SHP77 (cell line): ENCODE measurements at regions not wholly inside any gene's neighbourhood (a gene's known extent, or its start where the extent isn't known, plus 50 kb on each side); places are given as distances from the start of the nearest gene placed in this dataset.

ENCODE experiments used
- DNase-seq, 2 experiments: peaks; one replicate each; lab custom pipeline; 2025; lab: John Stamatoyannopoulos, UW

- DNase-seq = no peak
Measured at GRCh38 chr13:47611664-47612288, 389.3 kb downstream of the SUCLA2 start.

GRCh38 chr13:47610687-47611086 lies 390.4 kb downstream of the SUCLA2 start:
- no peak for DNase-seq

GRCh38 chr13:47603365-47603764 lies 397.7 kb downstream of the SUCLA2 start:
- no peak for DNase-seq

- no peak for DNase-seq
Measured at GRCh38 chr13:47598340-47598911, 402.6 kb downstream of the SUCLA2 start.

- peak; percentile 9 to 12 for DNase-seq
Measured at GRCh38 chr13:47594833-47595232, 406.2 kb downstream of the SUCLA2 start.

DNA sequence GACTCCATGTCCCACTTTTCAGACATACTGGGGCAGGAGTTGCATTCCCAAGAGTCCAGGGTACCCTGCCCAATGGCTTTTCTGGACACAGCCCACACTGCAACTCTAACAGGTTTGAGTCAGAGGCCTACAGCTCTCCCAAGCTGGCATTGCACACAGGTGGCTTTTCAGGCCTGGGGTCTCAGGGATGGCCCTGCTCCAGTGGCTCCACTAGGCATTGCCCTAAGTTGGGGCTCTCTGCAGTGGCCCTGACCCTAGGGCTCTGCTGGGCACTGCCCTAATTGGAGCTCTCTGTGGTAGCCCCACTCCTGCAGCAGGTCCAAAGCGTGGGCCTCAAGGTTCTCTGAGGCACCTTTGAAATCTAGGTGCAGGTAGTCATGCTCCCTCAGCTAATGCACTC lies 408.8 kb downstream of the SUCLA2 start:
- DNase-seq = no peak

- no peak for DNase-seq
Measured at GRCh38 chr13:47588676-47589075, 412.4 kb downstream of the SUCLA2 start.

- DNase-seq = no peak
Measured at GRCh38 chr13:47572375-47572774, 428.7 kb downstream of the SUCLA2 start.

DNA sequence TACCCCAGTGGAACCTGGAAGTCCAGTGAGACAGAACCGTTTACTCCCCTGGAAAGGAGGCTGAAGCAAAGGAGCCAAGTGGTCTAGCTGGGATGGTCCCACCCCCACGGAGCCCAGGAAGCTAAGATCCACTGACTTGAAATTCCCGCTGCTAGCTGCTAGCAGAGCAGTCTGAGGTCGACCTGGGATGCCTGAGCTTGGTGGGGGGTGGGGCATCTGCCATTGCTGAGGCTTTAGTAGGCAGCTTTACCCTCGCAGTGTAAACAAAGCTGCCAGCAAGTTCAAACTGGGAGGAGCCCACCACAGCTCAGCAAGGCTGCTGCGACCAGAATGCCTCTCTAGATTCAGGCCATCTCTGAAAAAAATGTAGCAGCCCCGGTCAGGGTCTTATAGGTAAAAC lies 437.0 kb downstream of the SUCLA2 start:
- peak in 1 of 2 experiments; percentile 2 for DNase-seq

DNA sequence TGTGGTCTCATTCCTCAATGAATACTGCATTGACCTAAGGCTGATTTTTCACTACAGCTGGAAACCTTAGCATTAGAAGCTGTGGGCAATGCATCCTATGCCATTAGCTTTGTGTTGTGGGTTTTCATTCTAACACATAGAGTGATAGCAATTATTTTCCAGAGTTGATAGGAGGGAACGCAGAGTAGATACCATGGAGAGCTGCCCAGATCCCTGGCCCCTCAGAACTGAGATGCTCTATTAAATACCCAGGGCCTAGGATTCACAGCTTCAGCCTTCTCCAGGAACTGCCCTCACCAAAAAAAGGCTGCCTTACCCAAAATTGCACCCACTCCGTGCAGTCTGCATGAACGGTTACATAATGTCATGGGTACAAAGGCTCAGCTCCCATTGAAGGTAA lies 444.4 kb downstream of the SUCLA2 start:
- DNase-seq = no peak

GRCh38 chr13:47555235-47555634 lies 445.8 kb downstream of the SUCLA2 start:
- no peak for DNase-seq

DNA sequence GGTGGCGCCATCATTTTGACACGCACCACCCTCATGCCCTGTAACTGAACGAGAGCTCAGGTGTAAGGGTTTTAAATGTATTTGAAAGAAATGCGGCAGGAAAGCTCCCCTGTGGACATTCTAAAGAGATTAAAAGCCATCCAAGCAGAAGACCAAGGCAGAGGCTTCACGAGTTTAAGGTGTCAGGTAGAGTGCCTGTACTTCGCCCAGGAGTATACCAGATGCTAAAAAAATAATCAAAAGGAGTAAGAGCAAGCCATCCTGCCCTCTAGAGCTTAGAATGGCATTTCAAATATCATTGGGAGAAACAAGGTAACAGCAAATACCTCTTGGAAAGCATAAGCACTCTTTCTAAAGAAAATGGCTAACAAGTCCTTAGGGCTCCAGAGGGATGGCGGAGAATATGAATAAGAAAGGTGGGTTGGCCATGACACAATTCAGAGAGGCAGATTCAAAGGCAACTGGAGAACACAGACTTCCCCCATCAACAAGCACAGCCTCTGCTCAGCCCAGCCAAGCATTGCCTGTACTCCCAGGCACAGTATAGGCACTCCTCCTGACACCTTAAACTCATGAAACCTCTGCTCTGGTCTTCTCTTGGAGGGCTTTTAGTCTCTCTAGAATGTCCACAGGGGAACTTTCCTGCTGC lies 447.6 kb downstream of the SUCLA2 start:
- DNase-seq = no peak

DNA sequence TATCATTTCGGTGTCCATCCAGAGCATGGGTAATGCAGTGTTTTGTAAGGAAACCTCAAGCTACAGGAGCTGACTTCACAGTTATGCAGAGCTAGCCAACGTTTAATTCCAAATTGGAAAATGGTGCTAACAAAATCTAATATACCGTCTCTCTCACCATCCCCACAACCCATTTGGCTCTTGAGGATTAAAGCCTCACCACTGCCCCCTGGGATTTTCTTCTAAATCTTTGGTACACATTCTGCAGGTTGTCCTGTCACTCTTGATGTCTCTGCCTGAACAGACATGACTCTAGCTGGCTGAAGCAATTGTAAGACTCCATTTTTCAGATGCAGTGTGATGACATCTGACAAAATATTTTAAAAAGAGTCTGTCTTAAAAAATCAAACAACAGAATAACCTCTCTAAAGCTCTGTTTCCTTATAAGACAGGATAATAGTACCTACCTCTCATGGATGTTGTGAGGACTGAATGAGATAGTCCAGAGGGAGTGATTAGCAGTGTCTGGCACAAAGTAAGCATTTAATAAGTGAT lies 451.8 kb downstream of the SUCLA2 start:
- DNase-seq = peak; percentile 8 to 14

GRCh38 chr13:47548294-47548840 lies 452.7 kb downstream of the SUCLA2 start:
- DNase-seq = peak in 1 of 2 experiments; percentile 20

GRCh38 chr13:47546391-47547225 lies 454.5 kb downstream of the SUCLA2 start:
- DNase-seq = no peak

GRCh38 chr13:47545201-47546024 lies 455.7 kb downstream of the SUCLA2 start:
- DNase-seq = no peak

GRCh38 chr13:47539317-47539716 lies 461.8 kb downstream of the SUCLA2 start:
- no peak for DNase-seq

DNA sequence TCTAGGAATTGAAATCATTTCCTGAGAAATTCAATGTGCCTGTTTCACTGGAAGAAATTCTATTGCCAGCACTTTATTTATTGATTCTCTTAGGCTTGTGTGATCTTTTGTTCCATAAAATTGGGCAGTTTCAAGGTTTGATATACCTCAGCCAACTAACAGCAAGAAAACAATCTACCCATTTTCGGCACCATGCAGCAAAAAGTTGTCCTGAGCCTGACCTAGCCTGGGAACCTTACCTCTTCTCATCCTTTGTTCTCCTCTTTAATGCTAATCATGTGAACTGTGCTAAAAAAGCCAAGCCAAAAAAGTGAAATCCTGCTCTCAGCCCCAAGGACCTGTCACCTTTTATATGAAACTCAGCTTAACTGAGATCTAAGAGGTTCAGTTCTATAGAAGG lies 477.3 kb downstream of the SUCLA2 start:
- DNase-seq = no peak

DNA sequence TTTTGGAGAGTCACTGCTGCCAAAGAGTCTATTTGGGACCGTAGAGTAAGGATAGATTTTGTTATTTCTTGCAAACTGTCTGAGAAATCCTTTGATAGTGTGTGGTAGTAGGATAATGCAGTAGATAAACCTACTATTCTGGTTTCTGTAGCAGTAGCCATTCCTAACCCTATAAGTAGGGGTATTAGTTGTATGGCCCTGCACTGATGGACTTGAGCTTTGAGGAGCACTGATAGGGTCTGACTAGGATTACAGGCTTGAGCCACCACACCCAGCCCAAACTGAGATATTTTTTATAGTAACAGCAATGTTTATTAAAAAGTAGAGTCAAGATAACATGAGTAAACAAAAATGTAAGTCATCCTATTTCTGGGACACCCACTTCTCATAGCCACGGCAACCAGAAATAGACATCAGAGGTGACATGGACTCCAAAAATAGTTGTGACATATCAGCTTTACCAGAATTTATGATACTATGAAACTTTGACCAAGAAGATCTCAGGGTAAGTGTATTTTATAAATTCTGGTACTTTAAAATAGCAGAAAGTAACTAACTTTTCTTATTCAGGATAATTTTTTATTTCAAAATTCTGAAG lies 479.1 kb downstream of the SUCLA2 start:
- DNase-seq = no peak

DNA sequence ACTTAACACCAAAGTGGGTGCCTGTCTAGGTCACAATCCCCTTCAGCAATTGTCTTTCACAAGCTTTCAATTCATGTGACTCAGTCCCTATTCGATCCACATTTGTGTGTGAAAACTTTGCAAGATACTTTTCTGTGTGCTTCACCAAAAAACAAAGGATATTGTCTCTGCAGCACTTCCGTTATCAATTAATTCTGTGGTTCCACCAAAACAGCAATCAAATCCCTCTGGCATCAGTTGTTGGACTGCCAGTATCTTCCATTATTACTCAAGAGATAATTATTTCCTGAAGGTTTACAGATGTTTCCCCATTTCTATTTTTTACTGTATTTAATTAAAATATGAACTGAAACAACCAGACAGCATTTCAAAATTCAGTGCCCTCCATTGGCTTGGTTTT lies 481.4 kb downstream of the SUCLA2 start:
- no peak for DNase-seq

GRCh38 chr13:47518530-47518929 lies 482.5 kb downstream of the SUCLA2 start:
- no peak for DNase-seq
